Right cardiac atrium (tissue), 5 donors: ENCODE measurements at regions not wholly inside any gene's neighbourhood (a gene's known extent, or its start where the extent isn't known, plus 50 kb on each side); places are given as distances from the start of the nearest gene placed in this dataset.

Experiments used
- ATAC-seq, 2 donors: fragments of 200-7000 bp; cut with Tn5 transposase; one replicate each; pipeline versions ENCODE4 v1.8.0 to v1.9.1; 2020; ENCODE audit warnings: moderate library complexity in 2 of 2, mild to moderate bottlenecking in 1 of 2
- DNase-seq, 3 donors: peaks; one replicate each; pipeline ENCODE4 v3.0.0-alpha.2; 2020
- H3K27ac ChIP-seq: one replicate; pipeline ENCODE4 v1.5.1; 2013; ENCODE audit warnings: mild to moderate bottlenecking, low read length, control low read depth, moderate library complexity
- H3K27me3 ChIP-seq: one replicate; pipeline ENCODE4 v1.6.1; 2013; ENCODE audit not compliant: control insufficient read depth, insufficient read depth
- H3K4me1 ChIP-seq: one replicate; pipeline ENCODE4 v1.6.1; 2013; ENCODE audit warnings: low read length; ENCODE audit not compliant: control insufficient read depth, insufficient read depth
- H3K4me3 ChIP-seq: one replicate; pipeline ENCODE4 v1.5.1; 2013; ENCODE audit warnings: low read length, control low read depth
- H3K9me3 ChIP-seq: one replicate; pipeline ENCODE4 v1.6.1; 2013; ENCODE audit warnings: low read length; ENCODE audit not compliant: control insufficient read depth
- WGBS: extraction: QIAGEN DNeasy Blood & Tissue Kit; methylation state at CpG from one replicate; pipeline ENCODE4 v1.1.7; 2013; 5-methylcytosine and 5-hydroxymethylcytosine counted together
- intact Hi-C, 4 donors: fragments of 100-400 bp; cut with DNase I; formaldehyde crosslinking; loops; one replicate each; pipeline versions ENCODE4 v1.11.0 to v1.14.0; 2022 to 2023
- donor health status: healthy with polysubstance abuse.
- donor health status: DM: no; HTN: yes; CAD: no.
- donor health status: DM: no; HTN: no; CAD: no.
- donor health status: DM: no; HTN: yes; CAD: no; lungs with severe emphysema.
- donor health status: DM: yes; HTN: yes; CAD: no.

DNA sequence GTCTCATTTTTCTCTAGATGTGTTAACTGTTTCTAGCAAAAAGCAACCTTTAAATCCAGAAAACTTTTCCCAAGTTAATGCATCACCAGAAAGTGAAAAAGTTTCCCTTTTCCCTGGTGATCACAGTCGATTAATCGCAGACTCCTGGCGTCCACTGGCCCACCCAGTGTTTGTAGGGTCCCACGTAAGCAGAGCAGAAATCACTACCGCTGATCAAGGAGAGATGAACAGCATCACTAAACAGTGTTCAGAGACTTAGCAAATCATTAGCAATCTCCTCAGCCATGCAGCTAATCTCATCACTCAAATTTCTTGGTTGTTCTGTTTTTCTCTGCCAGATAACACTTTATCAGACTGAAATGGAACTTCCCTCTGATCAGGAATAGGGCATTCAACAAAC lies 184.2 kb downstream of the EFNB2 start:
- ATAC-seq, result no peak
- H3K9me3 ChIP-seq, result no peaks in the 10 kb centered on the region
- WGBS, result 82% methylated on average over 5 of the region's 5 CpGs

DNA sequence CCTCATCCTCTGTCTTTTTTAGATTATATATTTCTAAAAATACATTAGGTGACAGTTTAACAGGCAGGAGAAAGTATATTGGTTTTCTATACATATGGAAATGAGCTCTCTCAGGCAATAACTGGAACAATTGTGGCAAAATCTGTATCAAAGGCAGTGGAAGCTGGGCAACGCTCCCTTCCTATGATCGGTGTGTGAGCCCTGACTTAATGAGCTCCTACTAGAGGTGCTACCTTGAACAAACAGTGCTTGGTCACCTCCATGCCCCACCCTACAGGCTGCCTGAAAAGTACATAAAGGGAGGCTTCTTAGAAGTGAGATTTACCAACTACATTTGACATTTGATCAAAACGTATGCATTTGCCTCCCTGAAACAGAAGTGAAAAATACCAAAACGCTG lies 185.3 kb downstream of the EFNB2 start:
- ATAC-seq, result no peak
- H3K9me3 ChIP-seq, result no peaks in the 10 kb centered on the region
- 87% methylated on average over 4 of the region's 4 CpGs for WGBS

More for the DNA sequence above, 184.2 kb downstream of the EFNB2 start:
- Histone ChIP-seq H3K27me3 (no peaks in the 10 kb centered on the region), H3K4me1 (no peaks in the 10 kb centered on the region), H3K4me3 (no peak overlapping the region), H3K27ac (no peak overlapping the region)
- intact Hi-C loops, result no loop called here
- no peak for DNase-seq

DNA sequence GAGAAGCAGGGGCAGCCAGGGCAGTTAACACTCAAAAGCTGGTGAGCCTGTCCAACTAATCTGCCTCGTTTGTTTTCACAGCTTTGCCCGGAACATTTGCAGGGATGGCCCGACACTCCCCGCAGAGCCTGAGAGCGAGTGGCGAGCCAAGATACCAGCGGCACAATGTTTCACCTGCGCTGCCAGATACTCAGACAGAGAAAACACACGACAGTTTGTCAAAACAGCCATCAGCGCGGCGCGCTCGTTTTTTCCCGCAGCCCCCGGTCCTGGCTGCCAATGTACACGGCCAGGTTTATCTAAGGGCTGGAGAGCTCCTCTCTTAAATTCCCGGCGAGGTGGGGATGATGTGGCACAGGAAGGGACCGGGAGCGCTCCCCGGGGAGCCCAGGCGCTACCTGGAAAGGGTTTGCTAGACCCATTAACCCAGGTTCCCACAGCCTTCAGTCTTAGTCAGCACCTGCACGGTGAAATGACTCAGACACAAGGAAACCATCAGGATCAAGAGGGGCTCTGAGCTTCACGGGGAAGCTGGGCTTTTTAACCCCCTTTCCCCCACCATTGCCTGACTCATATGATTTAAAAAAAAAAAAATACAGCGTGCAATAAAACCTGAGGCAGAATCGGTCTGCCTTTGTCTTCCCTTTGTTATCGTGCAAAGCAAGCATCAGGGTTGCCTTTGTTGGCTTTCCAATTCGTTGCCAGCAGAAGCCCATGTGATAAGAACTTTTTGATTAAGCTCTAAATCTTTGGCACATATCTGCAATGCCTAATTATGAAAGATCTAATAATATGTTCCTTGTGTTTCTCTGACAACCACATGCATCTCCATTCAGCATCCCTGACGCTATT lies 186.2 kb downstream of the EFNB2 start:
- DNase-seq, result peak; percentile 43 to 63 (median 61)
- Histone ChIP-seq H3K9me3 (no peaks in the 10 kb centered on the region), H3K4me3 (peak overlapping the region; percentile 11), H3K4me1 (no peaks in the 10 kb centered on the region), H3K27ac (no peak overlapping the region), H3K27me3 (no peaks in the 10 kb centered on the region)
- ATAC-seq, result peak; percentile 87 to 96
- intact Hi-C loops, result no loop called here
- 5% methylated on average over 30 of the region's 30 CpGs for WGBS

More for the DNA sequence above, 185.3 kb downstream of the EFNB2 start:
- no peak overlapping the region for H3K4me3 ChIP-seq
- no peaks in the 10 kb centered on the region for H3K27me3 ChIP-seq
- DNase-seq, result no peak
- H3K27ac ChIP-seq, result no peak overlapping the region
- intact Hi-C loops, result no loop called here
- H3K4me1 ChIP-seq, result no peaks in the 10 kb centered on the region

DNA sequence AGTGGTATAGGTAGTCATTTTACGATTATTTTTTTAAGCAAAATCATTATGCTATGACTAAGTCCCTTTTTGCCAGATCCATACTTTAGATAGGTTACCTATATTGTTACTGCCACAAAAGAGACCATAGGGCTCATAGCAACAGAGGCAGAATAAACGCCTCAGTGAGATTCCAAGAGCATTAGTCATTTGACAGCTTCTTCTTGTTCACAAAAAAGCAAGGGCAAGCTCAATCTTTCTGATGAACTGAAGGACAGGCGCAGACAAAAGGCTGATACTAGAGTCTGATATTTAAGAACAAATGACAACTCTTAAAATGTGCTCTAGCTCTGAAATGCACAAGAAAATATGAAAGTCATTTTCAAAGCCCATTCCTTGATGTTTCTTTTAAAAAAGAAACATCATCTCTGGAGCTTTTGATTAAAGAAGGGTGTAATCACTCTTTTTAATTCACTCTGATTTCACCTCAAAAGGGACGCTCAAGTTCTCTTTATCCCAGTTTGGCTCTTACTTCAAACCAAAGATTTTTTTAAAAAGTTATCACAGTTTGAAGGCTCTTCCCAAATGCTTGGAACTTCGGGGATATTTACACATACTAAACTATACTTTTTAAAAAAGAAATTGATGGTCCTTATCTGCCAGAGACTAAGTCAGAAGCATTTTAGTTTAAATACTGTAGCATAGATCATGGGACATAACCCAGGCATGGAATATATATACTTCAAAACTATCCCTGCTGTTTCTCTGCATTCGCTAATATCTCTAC lies 187.2 kb downstream of the EFNB2 start:
- Histone ChIP-seq H3K27me3 (no peaks in the 10 kb centered on the region), H3K4me3 (no peak overlapping the region), H3K4me1 (no peaks in the 10 kb centered on the region), H3K27ac (no peak overlapping the region), H3K9me3 (no peaks in the 10 kb centered on the region)
- WGBS, result 73% methylated on average over 6 of the region's 6 CpGs
- DNase-seq (no peak), ATAC-seq (no peak)
- intact Hi-C loops, result no loop called here

DNA sequence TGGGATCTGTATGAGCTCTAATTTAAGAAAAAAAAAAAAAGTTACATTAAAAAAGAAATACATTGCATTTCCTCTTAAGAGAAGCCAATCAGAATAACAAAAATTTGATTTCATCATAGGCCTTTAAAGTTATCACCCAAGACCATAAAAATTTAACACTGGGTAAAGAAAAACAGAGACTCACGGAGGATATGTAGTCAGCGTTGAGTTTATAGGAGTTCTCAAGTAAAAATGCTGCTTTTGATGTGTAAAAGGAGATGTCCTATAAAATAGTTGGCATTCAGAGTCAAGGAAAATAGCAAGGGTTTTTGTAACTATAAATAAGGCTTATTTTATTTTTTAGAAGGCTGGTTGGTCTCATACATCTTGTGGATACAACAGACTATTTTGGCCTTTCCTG lies 191.1 kb downstream of the EFNB2 start:
- ATAC-seq (no peak), DNase-seq (no peak)
- 94% methylated on average over 2 of the region's 2 CpGs for WGBS
- no peaks in the 10 kb centered on the region for H3K9me3 ChIP-seq
- no peak overlapping the region for H3K27ac ChIP-seq
- H3K4me1 ChIP-seq, result no peaks in the 10 kb centered on the region
- H3K27me3 ChIP-seq, result no peaks in the 10 kb centered on the region
- intact Hi-C loops, result loop anchor here in 1 of 4 donors (5.0 kb wide), 1 partner anchor 533 kb away; no protein-coding TSS in a partner anchor
- no peak overlapping the region for H3K4me3 ChIP-seq

DNA sequence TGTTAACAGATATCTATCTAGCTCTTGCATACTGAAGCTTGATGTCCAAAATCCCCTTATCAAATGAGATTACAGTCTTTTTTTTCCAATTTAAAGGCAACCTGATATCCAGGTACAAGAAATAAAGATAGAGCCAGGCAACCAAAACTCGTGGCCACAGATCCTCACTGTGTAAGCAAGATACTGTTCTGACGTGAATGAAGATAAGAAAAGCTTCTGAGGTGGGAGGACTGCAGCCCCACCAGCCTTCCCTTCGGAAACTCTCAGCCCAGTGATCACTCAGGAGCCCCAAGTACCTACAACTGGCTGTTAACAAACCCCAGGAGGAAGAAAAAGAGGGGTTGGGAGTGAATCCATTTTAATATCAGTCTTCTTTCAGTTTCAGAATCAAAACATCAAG lies 191.6 kb downstream of the EFNB2 start:
- intact Hi-C loops, result loop anchor here in 1 of 4 donors (5.0 kb wide), 1 partner anchor 533 kb away; no protein-coding TSS in a partner anchor
- no peaks in the 10 kb centered on the region for H3K9me3 ChIP-seq
- no peak overlapping the region for H3K27ac ChIP-seq
- H3K4me3 ChIP-seq, result no peak overlapping the region
- no peak for DNase-seq
- no peaks in the 10 kb centered on the region for H3K27me3 ChIP-seq
- no peaks in the 10 kb centered on the region for H3K4me1 ChIP-seq
- ATAC-seq, result peak in 1 of 2 donors; percentile 70
- 49% methylated on average over 3 of the region's 3 CpGs for WGBS

DNA sequence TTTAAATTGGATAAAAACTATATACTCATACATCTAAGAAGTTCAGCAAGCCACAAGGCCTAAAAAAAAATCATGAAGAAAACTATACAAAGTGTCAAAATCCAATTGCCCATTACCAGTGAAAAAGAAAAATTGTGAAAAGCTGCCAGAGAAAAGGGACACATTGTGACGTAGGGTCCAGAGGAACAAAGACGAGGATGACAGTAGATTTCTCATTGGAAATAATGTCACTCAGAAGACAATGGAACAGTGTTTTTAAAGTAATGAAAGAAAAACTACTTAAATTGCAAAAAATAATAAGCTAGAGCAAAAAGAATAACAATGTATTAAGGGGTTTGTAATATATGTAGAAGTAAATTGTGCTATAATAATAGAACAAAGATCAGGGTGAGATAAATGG lies 195.2 kb downstream of the EFNB2 start:
- DNase-seq, result no peak
- 93% methylated on average over 2 of the region's 2 CpGs for WGBS
- Histone ChIP-seq H3K27ac (no peak overlapping the region), H3K9me3 (no peaks in the 10 kb centered on the region), H3K27me3 (no peaks in the 10 kb centered on the region), H3K4me1 (no peaks in the 10 kb centered on the region), H3K4me3 (no peak overlapping the region)
- intact Hi-C loops, result loop anchor here in 1 of 4 donors (5.0 kb wide), 1 partner anchor 537 kb away; no protein-coding TSS in a partner anchor
- no peak for ATAC-seq

DNA sequence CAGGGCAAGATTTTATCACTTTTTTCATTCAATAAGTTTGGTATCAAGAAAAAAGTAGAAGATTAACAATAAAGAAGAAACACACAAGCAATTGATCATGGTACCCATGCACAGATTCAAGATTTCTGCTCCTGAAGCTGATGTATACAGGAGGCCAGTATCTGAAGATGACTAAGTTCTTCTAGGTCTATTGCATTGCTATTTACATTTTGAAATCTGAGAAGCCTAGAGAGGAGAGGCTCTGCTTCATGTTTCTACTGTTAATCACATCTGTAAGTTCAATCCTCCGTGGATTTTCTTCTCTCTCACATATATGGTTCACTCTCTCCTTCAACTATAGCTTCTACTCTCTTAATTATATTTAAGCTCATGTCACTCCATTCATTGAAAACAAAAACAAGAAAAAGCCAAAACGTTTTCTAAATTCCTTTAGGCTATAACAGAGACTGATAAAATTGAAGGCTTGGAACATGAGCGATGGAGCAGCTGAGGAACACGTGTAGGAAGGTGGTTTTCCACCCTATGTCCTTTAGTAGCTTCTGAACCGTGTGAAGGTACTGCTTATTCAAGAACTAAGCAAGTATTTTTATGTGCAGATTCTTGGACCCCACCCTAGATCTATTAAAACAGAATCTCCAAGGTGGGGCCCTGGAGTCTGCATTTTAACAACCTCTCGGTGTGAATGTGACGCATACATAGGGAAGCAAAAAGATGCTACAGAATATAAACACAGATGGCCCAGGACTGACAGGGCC lies 198.2 kb downstream of the EFNB2 start:
- WGBS, result 84% methylated on average over 7 of the region's 7 CpGs
- intact Hi-C loops, result no loop called here
- no peak for DNase-seq

DNA sequence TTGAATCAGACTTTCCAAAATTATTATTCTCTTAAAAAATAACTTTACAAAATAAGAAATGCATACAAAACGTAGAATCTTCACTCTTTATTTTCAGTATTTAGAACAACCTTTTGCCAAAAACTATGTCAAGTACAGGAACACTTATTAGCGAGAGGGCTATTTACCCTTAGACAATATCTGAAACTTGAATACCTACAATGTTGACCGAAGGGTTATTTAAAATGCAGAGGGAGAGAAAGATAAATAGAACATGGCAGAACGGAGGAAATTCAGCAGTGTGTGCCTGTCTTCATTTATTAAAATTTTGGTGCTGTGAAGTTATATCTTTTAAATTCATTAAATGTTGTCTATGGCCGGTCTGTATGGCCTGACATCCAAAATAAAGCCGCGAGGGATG lies 198.8 kb downstream of the EFNB2 start:
- no peak overlapping the region for H3K4me3 ChIP-seq
- WGBS, result 96% methylated on average over 7 of the region's 7 CpGs
- H3K27me3 ChIP-seq, result no peaks in the 10 kb centered on the region
- no peaks in the 10 kb centered on the region for H3K4me1 ChIP-seq
- DNase-seq (no peak), ATAC-seq (no peak)
- no peaks in the 10 kb centered on the region for H3K9me3 ChIP-seq
- H3K27ac ChIP-seq, result no peak overlapping the region
- intact Hi-C loops, result no loop called here

More for the DNA sequence above, 198.2 kb downstream of the EFNB2 start:
- H3K4me3 ChIP-seq, result no peak overlapping the region
- no peaks in the 10 kb centered on the region for H3K4me1 ChIP-seq
- H3K9me3 ChIP-seq, result no peaks in the 10 kb centered on the region
- no peak for ATAC-seq
- no peaks in the 10 kb centered on the region for H3K27me3 ChIP-seq
- no peak overlapping the region for H3K27ac ChIP-seq

DNA sequence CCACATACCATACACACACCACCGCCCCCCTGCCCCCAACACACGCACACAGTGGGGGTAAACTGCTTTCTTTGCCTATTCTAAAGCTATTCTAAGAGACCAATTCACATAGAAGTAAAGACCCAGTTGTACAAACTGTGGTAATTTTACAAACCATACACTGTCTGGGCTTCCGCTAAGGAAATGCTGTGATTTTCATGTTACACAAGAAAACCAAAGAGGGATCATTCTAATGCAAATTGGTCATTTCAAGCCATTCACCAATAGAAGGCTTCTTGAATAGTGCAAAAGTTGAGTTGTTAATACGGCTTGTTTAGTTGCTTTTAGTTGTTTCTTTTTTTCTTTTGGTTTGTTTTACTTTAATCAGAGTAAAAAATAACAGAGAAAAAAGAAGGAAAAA lies 202.8 kb downstream of the EFNB2 start:
- H3K4me3 ChIP-seq, result no peak overlapping the region
- intact Hi-C loops, result no loop called here
- 92% methylated on average over 4 of the region's 4 CpGs for WGBS

More for the DNA sequence above, 202.8 kb downstream of the EFNB2 start:
- Histone ChIP-seq H3K27me3 (no peaks in the 10 kb centered on the region), H3K9me3 (no peaks in the 10 kb centered on the region), H3K4me1 (no peaks in the 10 kb centered on the region), H3K27ac (no peak overlapping the region)
- no peak for DNase-seq
- ATAC-seq, result no peak
